HCT116 (cell line): ENCODE measurements at regions not wholly inside any gene's neighbourhood (a gene's known extent, or its start where the extent isn't known, plus 50 kb on each side); places are given as distances from the start of the nearest gene placed in this dataset.

Experiments used
- ATAC-seq: fragments of 200-7000 bp; cut with Tn5 transposase; 2 replicates; pipeline ENCODE4 v1.9.1; 2020; ENCODE audit warnings: mild to moderate bottlenecking, moderate library complexity
- BruUV-seq: library from RNA; stranded (reverse); fragments of 400-500 nt; replicated peaks from 2 replicates; lab custom pipeline; 2021; lab: Mats Ljungman, UMichigan
- CTCF ChIA-PET: fragments of 300-600 bp; sonication (Branson Sonifier 250); formaldehyde crosslinking; loops from one replicate; lab custom pipeline; 2021; ENCODE audit warnings: antibody characterized with exemption; lab: Charles Lee
- POLR2A ChIA-PET: fragments of 300-600, 350-600 bp; sonication (Branson Sonifier 250); formaldehyde crosslinking; loops from one replicate; lab custom pipeline; 2021; ENCODE audit warnings: antibody characterized with exemption; lab: Charles Lee
- RAD21 ChIA-PET, 2 experiments: fragments of 300-600 bp; sonication (Branson Sonifier 250); formaldehyde crosslinking; loops; one replicate each; lab custom pipeline; 2023; ENCODE audit warnings: low total read pairs in 2 of 2; ENCODE audit not compliant: uncharacterized antibody in 2 of 2, unreplicated experiment in 2 of 2, low non-redundant PET in 1 of 2; lab: Charles Lee
- DNase-seq: peaks from one replicate; pipeline ENCODE4 v3.0.0-alpha.2; 2010; ENCODE audit warnings: low read depth, low spot score
- H2AFZ ChIP-seq: fragments of 200-600 bp; shearing (Covaris generic), sonication (generic); 2 replicates; pipeline ENCODE4 v1.6.1; 2017; ENCODE audit warnings: low read depth, mixed run types, mixed read lengths, antibody characterized with exemption, low read length; ENCODE audit not compliant: poor library complexity, severe bottlenecking
- H3K27ac ChIP-seq: 2 replicates; pipeline ENCODE4 v1.5.1; 2012; ENCODE audit warnings: low read depth, low read length
- H3K27me3 ChIP-seq: fragments of 200-600 bp; sonication (generic); 2 replicates; pipeline ENCODE4 v1.6.1; 2016; ENCODE audit warnings: mixed run types, low read length, mixed read lengths; ENCODE audit not compliant: insufficient read depth
- H3K36me3 ChIP-seq, 2 experiments: fragments of 200-500 bp in 1 of 2; fragments of 200-600 bp in 1 of 2; sonication (Bioruptor generic) in 1 of 2; sonication (generic) in 1 of 2; 2 replicates each; pipeline versions ENCODE4 v1.5.1 to v1.6.1; 2014 to 2016; ENCODE audit warnings: low read length in 2 of 2, inconsistent platforms in 1 of 2, mixed read lengths in 1 of 2, mixed run types in 1 of 2; ENCODE audit not compliant: insufficient read depth in 2 of 2, control insufficient read depth in 1 of 2
- H3K4me1 ChIP-seq, 2 experiments: fragments of 200-600 bp in 1 of 2; sonication (generic) in 1 of 2; 2 replicates each; pipeline versions ENCODE4 v1.5.1 to v1.6.1; 2012 to 2017; ENCODE audit warnings: low read length in 2 of 2, inconsistent platforms in 1 of 2, mild to moderate bottlenecking in 1 of 2, mixed read lengths in 1 of 2, mixed run types in 1 of 2, moderate library complexity in 1 of 2; ENCODE audit not compliant: insufficient read depth in 2 of 2, control insufficient read depth in 1 of 2
- H3K4me2 ChIP-seq: fragments of 200-600 bp; sonication (generic); 2 replicates; pipeline ENCODE4 v1.6.1; 2017; ENCODE audit warnings: mixed run types, low read length, mixed read lengths
- H3K4me3 ChIP-seq, 2 experiments: fragments of 200-600 bp in 1 of 2; sonication (generic) in 1 of 2; replicated peaks in 1 of 2; 2 replicates each; pipeline ENCODE4 v1.5.1; 2011 to 2016; ENCODE audit warnings: low read length in 2 of 2, control low read depth in 1 of 2, low read depth in 1 of 2, mild to moderate bottlenecking in 1 of 2, mixed read lengths in 1 of 2, mixed run types in 1 of 2
- H3K79me2 ChIP-seq: fragments of 200-600 bp; sonication (generic); 2 replicates; pipeline ENCODE4 v1.6.1; 2017; ENCODE audit warnings: mild to moderate bottlenecking, mixed run types, low read length, moderate library complexity, mixed read lengths; ENCODE audit not compliant: insufficient read depth
- H3K9ac ChIP-seq: fragments of 200-600 bp; sonication (generic); 2 replicates; pipeline ENCODE4 v1.6.1; 2016; ENCODE audit warnings: low read length, mixed read lengths
- H3K9me2 ChIP-seq: fragments of 200-600 bp; sonication (generic), shearing (Covaris generic); 2 replicates; pipeline ENCODE4 v1.6.1; 2017; ENCODE audit warnings: mixed run types, mild to moderate bottlenecking, moderate library complexity; ENCODE audit not compliant: insufficient read depth
- H3K9me3 ChIP-seq, 2 experiments: fragments of 200-500 bp in 1 of 2; fragments of 200-600 bp in 1 of 2; sonication (Bioruptor generic) in 1 of 2; sonication (generic) in 1 of 2; 2 replicates each; pipeline ENCODE4 v1.6.1; 2014 to 2017; ENCODE audit warnings: low read length in 2 of 2, mixed read lengths in 2 of 2, inconsistent platforms in 1 of 2, low read depth in 1 of 2, mild to moderate bottlenecking in 1 of 2, mixed run types in 1 of 2, moderate library complexity in 1 of 2; ENCODE audit not compliant: control insufficient read depth in 1 of 2, insufficient read depth in 1 of 2
- H4K20me1 ChIP-seq: fragments of 200-600 bp; sonication (generic), shearing (Covaris generic); 2 replicates; pipeline ENCODE4 v1.6.1; 2017; ENCODE audit warnings: mixed run types, mild to moderate bottlenecking, moderate library complexity; ENCODE audit not compliant: insufficient read depth
- CBX3 ChIP-seq: IDR thresholded peaks from 2 replicates; pipeline ENCODE4 v1.6.1; 2012; ENCODE audit warnings: low read depth
- CEBPB ChIP-seq: IDR thresholded peaks from 2 replicates; pipeline ENCODE4 v1.6.1; 2012; ENCODE audit warnings: low read depth
- CTCF ChIP-seq, 3 experiments: fragments of 200-600 bp in 1 of 3; sonication (generic) in 1 of 3; IDR thresholded peaks in 2 of 3; conservative IDR thresholded peaks in 1 of 3; 2 replicates each; pipeline ENCODE4 v1.5.1; 2012 to 2017; ENCODE audit warnings: low read depth in 2 of 3, low read length in 2 of 3, antibody characterized with exemption in 1 of 3, borderline replicate concordance in 1 of 3, control low read depth in 1 of 3, mild to moderate bottlenecking in 1 of 3, mixed read lengths in 1 of 3, mixed run types in 1 of 3, moderate library complexity in 1 of 3; ENCODE audit not compliant: insufficient read depth in 1 of 3
- EGR1 ChIP-seq: IDR thresholded peaks from 2 replicates; pipeline ENCODE4 v1.6.1; 2012; ENCODE audit warnings: low read depth
- ELF1 ChIP-seq: IDR thresholded peaks from 2 replicates; pipeline ENCODE4 v1.6.1; 2012; ENCODE audit warnings: low read depth, borderline replicate concordance
- EZH2 ChIP-seq: fragments of 200-600 bp; sonication (generic); IDR thresholded peaks from 2 replicates; pipeline ENCODE4 v1.6.1; 2017; ENCODE audit warnings: antibody characterized with exemption, mixed run types
- EZH2phosphoT487 ChIP-seq: fragments of 200-600 bp; IDR thresholded peaks from 2 replicates; pipeline ENCODE4 v1.6.1; 2018; ENCODE audit warnings: antibody characterized with exemption, borderline replicate concordance
- FOSL1 ChIP-seq: IDR thresholded peaks from 2 replicates; pipeline ENCODE4 v1.6.1; 2012; ENCODE audit warnings: low read depth
- MAX ChIP-seq: IDR thresholded peaks from 2 replicates; pipeline ENCODE4 v1.6.1; 2012
- POLR2A ChIP-seq: IDR thresholded peaks from 2 replicates; pipeline ENCODE4 v1.7.0; 2011; ENCODE audit warnings: borderline replicate concordance; ENCODE audit not compliant: insufficient read depth, insufficient read length; ENCODE audit errors: extremely low read depth
- POLR2AphosphoS5 ChIP-seq: IDR thresholded peaks from 2 replicates; pipeline ENCODE4 v1.6.1; 2011; ENCODE audit warnings: mild to moderate bottlenecking, low read depth, low read length, moderate library complexity
- RAD21 ChIP-seq: IDR thresholded peaks from 2 replicates; pipeline ENCODE4 v1.6.1; 2012; ENCODE audit warnings: low read depth, mild to moderate bottlenecking
- REST ChIP-seq: IDR thresholded peaks from 2 replicates; pipeline ENCODE4 v1.6.1; 2012; ENCODE audit warnings: low read depth
- SIN3A ChIP-seq: IDR thresholded peaks from 2 replicates; pipeline ENCODE4 v1.6.1; 2012; ENCODE audit warnings: low read depth
- SP1 ChIP-seq: IDR thresholded peaks from 2 replicates; pipeline ENCODE4 v1.6.1; 2012; ENCODE audit warnings: low read depth
- SRF ChIP-seq: IDR thresholded peaks from 2 replicates; pipeline ENCODE4 v1.6.1; 2012; ENCODE audit warnings: low read depth
- YY1 ChIP-seq: IDR thresholded peaks from 2 replicates; pipeline ENCODE4 v1.6.1; 2011; ENCODE audit warnings: low read length, low read depth, moderate library complexity, mild to moderate bottlenecking; ENCODE audit not compliant: insufficient replicate concordance; ENCODE audit errors: extremely low read depth
- ZBTB33 ChIP-seq: IDR thresholded peaks from 2 replicates; pipeline ENCODE4 v1.6.1; 2011; ENCODE audit warnings: mild to moderate bottlenecking, low read length, moderate library complexity; ENCODE audit not compliant: insufficient replicate concordance; ENCODE audit errors: extremely low read depth
- ZFX ChIP-seq: fragments of 450-650 bp; IDR thresholded peaks from 2 replicates; pipeline ENCODE4 v1.6.1; 2017
- ZNF274 ChIP-seq: fragments of 200-500 bp; sonication (Bioruptor generic); IDR thresholded peaks from 2 replicates; pipeline ENCODE4 v1.6.1; 2014; ENCODE audit warnings: mild to moderate bottlenecking, low read depth, low read length, inconsistent platforms
- intact Hi-C: fragments of 100-400 bp; cut with micrococcal nuclease; formaldehyde crosslinking; loops from 2 replicates; pipeline ENCODE4 v1.10.0; 2022

- H3K4me2 ChIP-seq: no peak overlapping the region
- ChIA-PET RAD21 (no interaction called here), POLR2A (no interaction called here), CTCF (no interaction called here)
- H4K20me1 ChIP-seq: no peaks in the 10 kb centered on the region
- H3K27me3 ChIP-seq: no peaks in the 10 kb centered on the region
- no peak for ATAC-seq
- H3K9me2 ChIP-seq: no peaks in the 10 kb centered on the region
- H3K4me3 ChIP-seq: no peak overlapping the region
- DNase-seq: no peak
- TF ChIP-seq MAX (no peak), SRF (no peak), ELF1 (no peak), EGR1 (no peak), EZH2phosphoT487 (no peak), SP1 (no peak), SIN3A (no peak), CEBPB (no peak), ZNF274 (no peak), CTCF (IDR thresholded peaks at IDR 0.05 in 2 of 3, conservative IDR thresholded peaks at IDR 0.05 in 1 of 3; ENCODE audit: borderline replicate concordance in 1 of 3, insufficient read depth in 1 of 3, low read depth in 2 of 3, low read length in 2 of 3) (no peak), POLR2AphosphoS5 (no peak), POLR2A (no peak), RAD21 (no peak), CBX3 (no peak), REST (no peak), ZFX (no peak), EZH2 (no peak), YY1 (no peak), ZBTB33 (no peak), FOSL1 (no peak)
- no peaks in the 10 kb centered on the region for H3K79me2 ChIP-seq
- no peak overlapping the region for H3K9ac ChIP-seq
- peaks cover 0 to 6% of the 10 kb centered on the region in 2 experiments; a peak in 2 of 4 replicates for H3K9me3 ChIP-seq
- no peaks in the 10 kb centered on the region for H3K4me1 ChIP-seq
- BruUV-seq: no TSS peak
- H3K27ac ChIP-seq: no peak overlapping the region
- no peaks in the 10 kb centered on the region for H3K36me3 ChIP-seq
- intact Hi-C loops: no loop called here
- H2AFZ ChIP-seq: no peak overlapping the region
Measured at GRCh38 chr14:28584951-28585350, 181.6 kb upstream of the FOXG1 start.
